CD8-positive, alpha-beta memory T cell (primary cell): ENCODE measurements at regions not wholly inside any gene's neighbourhood (a gene's known extent, or its start where the extent isn't known, plus 50 kb on each side); places are given as distances from the start of the nearest gene placed in this dataset.

Experiments used
- CTCF ChIA-PET: fragments of 350-600 bp; sonication (Branson Sonifier 250); formaldehyde crosslinking; loops from one replicate; lab custom pipeline; 2021; ENCODE audit warnings: antibody characterized with exemption; lab: Charles Lee
- POLR2A ChIA-PET: fragments of 350-600 bp; sonication (Branson Sonifier 250); formaldehyde crosslinking; loops from one replicate; lab custom pipeline; 2021; ENCODE audit warnings: antibody characterized with exemption; lab: Charles Lee
- DNase-seq, 5 donors: peaks; one replicate each; pipeline versions ENCODE4 v3.0.0 to v3.0.0-alpha.2; 2020 to 2022; ENCODE audit warnings: mixed read lengths in 1 of 5
- H3K27ac ChIP-seq: one replicate; pipeline ENCODE4 v1.7.0; 2013; ENCODE audit warnings: low read depth, mild to moderate bottlenecking, low read length, moderate library complexity
- H3K27me3 ChIP-seq: 2 replicates; pipeline ENCODE4 v1.7.0; 2013; ENCODE audit warnings: low read length, mild to moderate bottlenecking; ENCODE audit not compliant: insufficient read depth, poor library complexity, severe bottlenecking
- H3K36me3 ChIP-seq: 2 replicates; pipeline ENCODE4 v1.7.0; 2013; ENCODE audit warnings: mild to moderate bottlenecking, low read length, moderate library complexity; ENCODE audit not compliant: insufficient read depth
- H3K4me1 ChIP-seq: 2 replicates; pipeline ENCODE4 v1.7.0; 2013; ENCODE audit warnings: mild to moderate bottlenecking, low read length, moderate library complexity; ENCODE audit not compliant: insufficient read depth
- H3K4me3 ChIP-seq: 2 replicates; pipeline ENCODE4 v1.7.0; 2013; ENCODE audit warnings: mild to moderate bottlenecking, low read length
- H3K9me3 ChIP-seq: 2 replicates; pipeline ENCODE4 v1.7.0; 2013; ENCODE audit warnings: mild to moderate bottlenecking, low read length
- H3K27ac Mint-ChIP-seq, 8 donors: one replicate each; pipeline ENCODE4 v1.8.0; 2020 to 2021; ENCODE audit warnings: mixed read lengths in 8 of 8, mild to moderate bottlenecking in 6 of 8, inconsistent platforms in 3 of 8, moderate library complexity in 3 of 8
- H3K27me3 Mint-ChIP-seq, 2 donors: one replicate each; pipeline ENCODE4 v1.8.0; 2020 to 2021; ENCODE audit warnings: mixed read lengths in 2 of 2, mild to moderate bottlenecking in 1 of 2, moderate library complexity in 1 of 2
- H3K36me3 Mint-ChIP-seq, 3 donors: one replicate each; pipeline ENCODE4 v1.8.0; 2020 to 2021; ENCODE audit warnings: mixed read lengths in 3 of 3, inconsistent platforms in 1 of 3, mild to moderate bottlenecking in 1 of 3
- H3K4me1 Mint-ChIP-seq, 3 donors: one replicate each; pipeline ENCODE4 v1.8.0; 2020 to 2021; ENCODE audit warnings: mixed read lengths in 3 of 3, inconsistent platforms in 1 of 3, mild to moderate bottlenecking in 1 of 3
- H3K4me3 Mint-ChIP-seq, 7 donors: one replicate each; pipeline ENCODE4 v1.8.0; 2020 to 2021; ENCODE audit warnings: mixed read lengths in 7 of 7, mild to moderate bottlenecking in 6 of 7, moderate library complexity in 4 of 7, inconsistent platforms in 2 of 7
- H3K9me3 Mint-ChIP-seq, 5 donors: one replicate each; pipeline ENCODE4 v1.8.0; 2020 to 2022; ENCODE audit warnings: mixed read lengths in 5 of 5, mild to moderate bottlenecking in 3 of 5, moderate library complexity in 2 of 5, inconsistent platforms in 1 of 5

- CTCF ChIA-PET = interaction anchor here (1.6 kb wide), 1 partner anchor 10 kb away, joined by 4 read pairs; no protein-coding TSS in a partner anchor
- Mint-ChIP-seq H3K4me3 (no peak overlapping the region), H3K27ac (no peak overlapping the region), H3K9me3 (peaks cover 0 to 3% (median 0%) of the 10 kb centered on the region in 5 donors), H3K4me1 (no peaks in the 10 kb centered on the region), H3K27me3 (peaks cover 4 to 10% of the 10 kb centered on the region in 2 donors), H3K36me3 (no peaks in the 10 kb centered on the region)
- no peak overlapping the region for H3K4me3 ChIP-seq
- no peaks in the 10 kb centered on the region for H3K9me3 ChIP-seq
- H3K27ac ChIP-seq = no peak overlapping the region
- POLR2A ChIA-PET = no interaction called here
- no peaks in the 10 kb centered on the region for H3K4me1 ChIP-seq
- no peak for DNase-seq
- no peaks in the 10 kb centered on the region for H3K27me3 ChIP-seq
- no peaks in the 10 kb centered on the region for H3K36me3 ChIP-seq
Observed at GRCh38 chr13:44748439-44748838, 172.3 kb upstream of the TSC22D1 start.

DNA sequence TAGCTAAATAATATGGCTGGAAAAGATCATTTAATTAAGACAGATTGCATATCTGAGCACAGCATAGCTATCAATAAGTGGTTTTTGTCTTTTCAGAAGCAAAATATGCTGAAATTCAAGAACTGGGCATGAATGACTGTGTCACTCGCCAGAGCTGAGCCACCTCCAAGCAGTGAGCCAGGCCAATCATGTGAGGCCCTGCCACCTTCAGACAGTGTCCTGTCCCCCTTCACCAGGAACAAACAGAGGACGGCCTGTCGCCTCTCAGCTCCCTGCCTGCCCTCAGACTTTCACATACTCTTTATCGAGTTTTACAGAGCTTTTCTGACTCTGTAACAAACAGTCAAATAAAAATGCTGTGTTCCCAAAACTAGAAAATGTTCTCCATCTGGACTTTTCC is 171.0 kb upstream of the TSC22D1 start:
- no peaks in the 10 kb centered on the region for H3K4me1 ChIP-seq
- CTCF ChIA-PET = interaction anchor here (1.6 kb wide), 1 partner anchor 8 kb away, joined by 4 read pairs; no protein-coding TSS in a partner anchor
- no peaks in the 10 kb centered on the region for H3K36me3 Mint-ChIP-seq
- H3K27ac ChIP-seq = no peak overlapping the region
- no peak overlapping the region for H3K4me3 ChIP-seq
- no peaks in the 10 kb centered on the region for H3K4me1 Mint-ChIP-seq
- DNase-seq = no peak
- H3K27me3 ChIP-seq = no peaks in the 10 kb centered on the region
- no peak overlapping the region for H3K27ac Mint-ChIP-seq
- H3K4me3 Mint-ChIP-seq = no peak overlapping the region
- H3K27me3 Mint-ChIP-seq = peaks cover 4 to 10% of the 10 kb centered on the region in 2 donors
- H3K9me3 Mint-ChIP-seq = peaks cover 0 to 3% (median 0%) of the 10 kb centered on the region in 5 donors
- POLR2A ChIA-PET = no interaction called here
- no peaks in the 10 kb centered on the region for H3K36me3 ChIP-seq
- H3K9me3 ChIP-seq = no peaks in the 10 kb centered on the region

GRCh38 chr13:44746690-44747089 is 170.6 kb upstream of the TSC22D1 start:
- Mint-ChIP-seq H3K4me1 (no peaks in the 10 kb centered on the region), H3K36me3 (no peaks in the 10 kb centered on the region), H3K9me3 (peaks cover 0 to 3% (median 0%) of the 10 kb centered on the region in 5 donors), H3K4me3 (no peak overlapping the region), H3K27ac (no peak overlapping the region), H3K27me3 (peaks cover 4 to 10% of the 10 kb centered on the region in 2 donors)
- DNase-seq = no peak
- Histone ChIP-seq H3K27me3 (no peaks in the 10 kb centered on the region), H3K27ac (no peak overlapping the region), H3K4me3 (no peak overlapping the region), H3K9me3 (no peaks in the 10 kb centered on the region), H3K4me1 (no peaks in the 10 kb centered on the region), H3K36me3 (no peaks in the 10 kb centered on the region)
- ChIA-PET CTCF (interaction anchor here (1.6 kb wide), 1 partner anchor 8 kb away, joined by 4 read pairs; no protein-coding TSS in a partner anchor), POLR2A (no interaction called here)

DNA sequence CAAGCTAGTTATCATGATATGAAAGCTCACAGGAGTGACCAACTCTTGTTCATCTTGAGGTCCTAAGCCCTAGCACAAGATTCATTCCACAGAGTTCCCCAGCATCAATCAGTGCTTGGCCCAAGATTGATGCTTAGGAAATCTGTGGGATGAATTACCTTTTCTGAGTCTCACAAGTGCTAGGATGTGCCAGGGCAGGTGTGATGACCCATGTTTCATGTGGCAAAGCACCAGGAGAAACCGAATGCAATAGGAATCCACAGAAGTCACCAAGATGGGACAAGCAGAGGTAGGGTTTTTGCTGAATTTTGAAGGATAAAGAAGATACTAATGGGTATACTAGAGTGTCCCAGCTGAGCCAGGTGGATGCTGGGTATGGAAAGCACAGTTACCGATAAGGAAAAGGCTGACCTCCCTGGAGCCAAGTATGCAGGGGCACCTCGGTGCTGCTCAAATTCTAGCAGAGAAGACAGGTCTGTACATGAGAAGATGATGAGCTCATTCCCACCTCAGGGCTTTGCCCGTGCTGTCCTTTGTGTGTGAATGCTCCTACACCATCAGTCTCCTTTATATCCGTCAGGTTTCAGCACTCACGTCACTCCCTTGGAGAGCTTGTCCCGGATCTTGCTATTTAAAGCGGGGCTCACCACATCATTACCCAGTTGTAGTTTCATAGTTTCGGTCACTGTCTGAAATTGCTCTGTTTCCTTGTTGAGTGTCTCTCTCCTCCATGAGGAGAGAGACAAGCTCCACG is 168.9 kb upstream of the TSC22D1 start:
- H3K27me3 ChIP-seq = no peaks in the 10 kb centered on the region
- peaks cover 0 to 3% (median 0%) of the 10 kb centered on the region in 5 donors for H3K9me3 Mint-ChIP-seq
- no peaks in the 10 kb centered on the region for H3K9me3 ChIP-seq
- no peaks in the 10 kb centered on the region for H3K4me1 Mint-ChIP-seq
- no peaks in the 10 kb centered on the region for H3K4me1 ChIP-seq
- H3K27ac ChIP-seq = no peak overlapping the region
- H3K27me3 Mint-ChIP-seq = peaks cover 4 to 10% of the 10 kb centered on the region in 2 donors
- H3K4me3 Mint-ChIP-seq = no peak overlapping the region
- CTCF ChIA-PET = no interaction called here
- POLR2A ChIA-PET = no interaction called here
- H3K27ac Mint-ChIP-seq = no peak overlapping the region
- no peaks in the 10 kb centered on the region for H3K36me3 ChIP-seq
- no peak for DNase-seq
- H3K36me3 Mint-ChIP-seq = no peaks in the 10 kb centered on the region
- H3K4me3 ChIP-seq = no peak overlapping the region

DNA sequence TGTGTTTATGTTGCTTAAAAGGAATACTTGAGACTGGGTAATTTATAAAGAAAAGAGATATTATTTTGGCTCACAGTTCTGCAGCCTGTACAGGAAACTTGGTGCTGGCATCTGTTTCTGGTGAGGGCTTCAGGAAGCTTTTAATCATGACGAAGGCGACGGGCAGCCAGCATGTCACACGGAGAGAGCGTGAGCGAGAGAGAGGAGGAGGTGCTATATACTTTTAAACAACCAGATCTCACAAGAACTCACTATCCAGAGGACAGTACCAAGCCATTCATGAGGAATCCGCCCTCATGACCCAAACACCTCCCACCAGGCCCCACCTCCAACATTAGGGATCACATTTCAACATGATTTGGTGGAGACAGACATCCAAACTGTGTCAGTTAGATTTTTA is 163.4 kb upstream of the TSC22D1 start:
- ChIA-PET CTCF (interaction anchor here (0.9 kb wide), 1 partner anchor 9 kb away, joined by 3 read pairs; no protein-coding TSS in a partner anchor), POLR2A (no interaction called here)
- no peaks in the 10 kb centered on the region for H3K9me3 ChIP-seq
- no peak overlapping the region for H3K27ac Mint-ChIP-seq
- H3K4me1 ChIP-seq = no peaks in the 10 kb centered on the region
- H3K4me3 Mint-ChIP-seq = no peak overlapping the region
- H3K27ac ChIP-seq = no peak overlapping the region
- no peaks in the 10 kb centered on the region for H3K4me1 Mint-ChIP-seq
- H3K36me3 Mint-ChIP-seq = no peaks in the 10 kb centered on the region
- H3K9me3 Mint-ChIP-seq = peaks cover 0 to 3% (median 0%) of the 10 kb centered on the region in 5 donors
- no peaks in the 10 kb centered on the region for H3K36me3 ChIP-seq
- H3K27me3 Mint-ChIP-seq = peaks cover 0 to 8% of the 10 kb centered on the region in 2 donors
- DNase-seq = no peak
- no peaks in the 10 kb centered on the region for H3K27me3 ChIP-seq
- H3K4me3 ChIP-seq = no peak overlapping the region

GRCh38 chr13:44739120-44739519 is 163.0 kb upstream of the TSC22D1 start:
- ChIA-PET CTCF (interaction anchor here (0.9 to 1.1 kb wide), 2 partner anchors 8 to 9 kb away, joined by 3 to 4 read pairs; no protein-coding TSS in a partner anchor), POLR2A (no interaction called here)
- Mint-ChIP-seq H3K9me3 (peaks cover 0 to 3% (median 0%) of the 10 kb centered on the region in 5 donors), H3K4me3 (no peak overlapping the region), H3K4me1 (no peaks in the 10 kb centered on the region), H3K27ac (no peak overlapping the region), H3K36me3 (no peaks in the 10 kb centered on the region), H3K27me3 (peaks cover 0 to 9% of the 10 kb centered on the region in 2 donors)
- Histone ChIP-seq H3K9me3 (no peaks in the 10 kb centered on the region), H3K27me3 (no peaks in the 10 kb centered on the region), H3K36me3 (no peaks in the 10 kb centered on the region), H3K4me1 (no peaks in the 10 kb centered on the region), H3K4me3 (no peak overlapping the region), H3K27ac (no peak overlapping the region)
- no peak for DNase-seq

DNA sequence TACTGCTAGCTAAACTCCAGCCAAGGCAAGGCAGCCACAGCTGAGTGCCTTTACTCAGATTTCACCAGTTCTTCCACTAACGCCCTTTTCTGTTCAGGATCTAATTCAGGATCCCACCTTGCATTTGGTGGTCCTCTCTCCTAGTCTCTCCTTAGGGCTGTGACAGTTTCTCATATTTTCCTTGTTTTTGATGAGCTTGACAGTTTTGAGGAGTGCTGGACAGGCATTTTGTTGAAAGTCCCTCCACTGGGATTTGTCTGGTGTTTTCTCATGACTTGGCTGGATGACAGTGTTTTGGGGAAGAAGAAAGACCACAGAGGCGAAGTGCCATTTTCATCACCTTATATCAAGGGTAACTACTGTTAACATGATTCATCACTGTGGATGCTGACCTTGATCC is 162.3 kb upstream of the TSC22D1 start:
- Histone ChIP-seq H3K36me3 (no peaks in the 10 kb centered on the region), H3K27me3 (no peaks in the 10 kb centered on the region), H3K4me3 (no peak overlapping the region), H3K27ac (no peak overlapping the region), H3K4me1 (no peaks in the 10 kb centered on the region), H3K9me3 (no peaks in the 10 kb centered on the region)
- ChIA-PET POLR2A (no interaction called here), CTCF (interaction anchor here (0.9 to 1.1 kb wide), 2 partner anchors 8 to 9 kb away, joined by 3 to 4 read pairs; no protein-coding TSS in a partner anchor)
- H3K4me3 Mint-ChIP-seq = no peak overlapping the region
- no peak for DNase-seq
- no peaks in the 10 kb centered on the region for H3K36me3 Mint-ChIP-seq
- peak overlapping the region in 1 of 8 donors; percentile 35 for H3K27ac Mint-ChIP-seq
- H3K27me3 Mint-ChIP-seq = peaks cover 0 to 9% of the 10 kb centered on the region in 2 donors
- H3K9me3 Mint-ChIP-seq = no peaks in the 10 kb centered on the region
- no peaks in the 10 kb centered on the region for H3K4me1 Mint-ChIP-seq

DNA sequence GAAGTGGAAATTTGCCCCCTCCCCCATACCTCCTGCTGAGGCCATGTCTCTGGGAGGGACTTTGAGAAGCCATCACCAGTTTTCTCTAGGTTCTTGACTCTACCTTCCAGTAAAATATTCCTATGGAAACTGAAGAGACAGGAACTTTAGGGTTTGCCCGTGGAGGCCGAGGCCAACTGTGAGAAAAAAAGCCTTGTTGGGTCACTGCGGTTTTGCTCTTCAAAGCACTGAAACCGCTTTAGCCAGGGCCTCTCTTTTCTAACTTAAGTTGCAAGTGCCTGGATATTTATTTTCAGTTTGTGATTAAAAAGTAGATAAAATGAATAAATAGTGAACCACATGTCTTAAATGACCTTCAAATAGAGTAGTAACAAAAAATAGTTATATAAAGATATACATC is 159.7 kb upstream of the TSC22D1 start:
- Mint-ChIP-seq H3K4me1 (no peaks in the 10 kb centered on the region), H3K36me3 (no peaks in the 10 kb centered on the region), H3K27me3 (peaks cover 0 to 16% of the 10 kb centered on the region in 2 donors), H3K4me3 (no peak overlapping the region), H3K9me3 (no peaks in the 10 kb centered on the region), H3K27ac (no peak overlapping the region)
- no peaks in the 10 kb centered on the region for H3K27me3 ChIP-seq
- H3K27ac ChIP-seq = no peak overlapping the region
- H3K9me3 ChIP-seq = no peaks in the 10 kb centered on the region
- POLR2A ChIA-PET = no interaction called here
- CTCF ChIA-PET = no interaction called here
- H3K4me3 ChIP-seq = no peak overlapping the region
- no peaks in the 10 kb centered on the region for H3K4me1 ChIP-seq
- DNase-seq = no peak
- H3K36me3 ChIP-seq = no peaks in the 10 kb centered on the region
